B cell (primary cell): ENCODE measurements at regions not wholly inside any gene's neighbourhood (a gene's known extent, or its start where the extent isn't known, plus 50 kb on each side); places are given as distances from the start of the nearest gene placed in this dataset.

Experiments
- ATAC-seq: fragments of 200-7000 bp; cut with Tn5 transposase; one replicate; pipeline ENCODE4 v1.10.0; 2021; ENCODE audit warnings: low read depth, mild to moderate bottlenecking, moderate number of reproducible peaks, moderate library complexity
- CTCF ChIA-PET: fragments of 350-600 bp; sonication (Branson Sonifier 250); formaldehyde crosslinking; loops from one replicate; lab custom pipeline; 2021; ENCODE audit warnings: antibody characterized with exemption, inconsistent platforms; lab: Charles Lee
- POLR2A ChIA-PET: fragments of 350-600 bp; sonication (Branson Sonifier 250); formaldehyde crosslinking; loops from one replicate; lab custom pipeline; 2021; ENCODE audit warnings: antibody characterized with exemption; lab: Charles Lee
- DNase-seq: peaks from one replicate; pipeline ENCODE4 v3.0.0; 2013
- H2AFZ ChIP-seq: 2 replicates; pipeline ENCODE4 v1.6.1; 2012; ENCODE audit warnings: mild to moderate bottlenecking, low read depth, low read length; ENCODE audit not compliant: insufficient read depth, poor library complexity, severe bottlenecking
- H3K27ac ChIP-seq, 2 donors: 1 replicate in 1 of 2; 2 replicates in 1 of 2; pipeline ENCODE4 v1.5.1; 2012 to 2013; ENCODE audit warnings: low read length in 2 of 2, mild to moderate bottlenecking in 2 of 2, moderate library complexity in 1 of 2
- H3K27me3 ChIP-seq, 4 experiments: fragments of 200-600 bp in 1 of 4; sonication (generic) in 1 of 4; replicated peaks in 1 of 4; 1 replicate in 2 of 4; 2 replicates in 2 of 4; pipeline versions ENCODE4 v1.6.1 to v1.7.0; 2013 to 2016; ENCODE audit warnings: low read length in 3 of 4, mild to moderate bottlenecking in 2 of 4, mixed read lengths in 1 of 4, moderate library complexity in 1 of 4; ENCODE audit not compliant: insufficient read depth in 4 of 4, control insufficient read depth in 3 of 4; ENCODE audit errors: control extremely low read depth in 1 of 4
- H3K36me3 ChIP-seq, 2 experiments: replicated peaks in 1 of 2; 1 replicate in 1 of 2; 2 replicates in 1 of 2; pipeline versions ENCODE4 v1.6.1 to v1.7.1; 2013; ENCODE audit warnings: low read length in 1 of 2; ENCODE audit not compliant: insufficient read depth in 2 of 2, control insufficient read depth in 1 of 2; ENCODE audit errors: control extremely low read depth in 1 of 2, extremely low read depth in 1 of 2
- H3K4me1 ChIP-seq, 2 donors: fragments of 200-600 bp in 1 of 2; sonication (generic) in 1 of 2; 1 replicate in 1 of 2; 2 replicates in 1 of 2; pipeline versions ENCODE4 v1.5.1 to v1.6.1; 2013 to 2017; ENCODE audit warnings: low read length in 2 of 2; ENCODE audit not compliant: control insufficient read depth in 2 of 2, insufficient read depth in 2 of 2
- H3K4me2 ChIP-seq: replicated peaks from 2 replicates; pipeline ENCODE3; 2012; ENCODE audit warnings: mild to moderate bottlenecking, low read depth, low read length; ENCODE audit not compliant: poor library complexity, severe bottlenecking
- H3K4me3 ChIP-seq, 5 experiments: fragments of 200-600 bp in 1 of 5; sonication (generic) in 1 of 5; 1 replicate in 3 of 5; 2 replicates in 2 of 5; pipeline versions ENCODE4 v1.5.1 to v1.7.0; 2011 to 2016; ENCODE audit warnings: low read length in 4 of 5, mild to moderate bottlenecking in 4 of 5, low read depth in 2 of 5, control low read depth in 1 of 5, moderate library complexity in 1 of 5; ENCODE audit not compliant: insufficient read depth in 1 of 5; ENCODE audit errors: control extremely low read depth in 1 of 5, extremely low read depth in 1 of 5
- H3K79me2 ChIP-seq: fragments of 200-600 bp; sonication (generic); one replicate; pipeline ENCODE4 v1.6.0; 2016; ENCODE audit warnings: low read length; ENCODE audit not compliant: control insufficient read depth, insufficient read depth
- H3K9ac ChIP-seq: fragments of 200-600 bp; sonication (generic); 2 replicates; pipeline ENCODE4 v1.6.1; 2017; ENCODE audit warnings: mild to moderate bottlenecking, low read length, moderate library complexity
- H3K9me3 ChIP-seq, 3 donors: one replicate each; pipeline versions ENCODE4 v1.6.1 to v1.7.1; 2013; ENCODE audit warnings: low read length in 2 of 3; ENCODE audit not compliant: control insufficient read depth in 2 of 3, insufficient read depth in 1 of 3; ENCODE audit errors: control extremely low read depth in 1 of 3
- H4K20me1 ChIP-seq: 2 replicates; pipeline ENCODE4 v1.6.0; 2012; ENCODE audit warnings: mild to moderate bottlenecking, low read length; ENCODE audit not compliant: insufficient read depth, control insufficient read depth, poor library complexity, severe bottlenecking
- H3K27ac Mint-ChIP-seq: one replicate; pipeline ENCODE4 v1.8.0; 2021; ENCODE audit warnings: mixed read lengths
- H3K27me3 Mint-ChIP-seq: one replicate; pipeline ENCODE4 v1.8.0; 2021; ENCODE audit warnings: mixed read lengths
- H3K4me1 Mint-ChIP-seq: one replicate; pipeline ENCODE4 v1.8.0; 2021; ENCODE audit warnings: mixed read lengths
- H3K4me3 Mint-ChIP-seq: one replicate; pipeline ENCODE4 v1.8.0; 2021; ENCODE audit warnings: mixed read lengths
- H3K9me3 Mint-ChIP-seq: one replicate; pipeline ENCODE4 v1.8.0; 2022; ENCODE audit warnings: mixed read lengths; ENCODE audit not compliant: insufficient read depth
- EZH2 ChIP-seq: IDR thresholded peaks from 2 replicates; pipeline ENCODE4 v1.6.1; 2012; ENCODE audit warnings: borderline replicate concordance, low read depth, mild to moderate bottlenecking, moderate library complexity, low read length; ENCODE audit not compliant: insufficient read depth, poor library complexity, severe bottlenecking
- WGBS: methylation state at CpG from one replicate; pipeline ENCODE4 v1.1.5; 2013; ENCODE audit warnings: missing lambda C conversion rate; ENCODE audit not compliant: insufficient coverage; 5-methylcytosine and 5-hydroxymethylcytosine counted together
- intact Hi-C: fragments of 100-400 bp; cut with micrococcal nuclease; formaldehyde crosslinking; loops from one replicate; pipeline ENCODE4 v1.10.0; 2022
- TF ChIP-seq, protein P1 (sequence below): fragments of 200-600 bp; IDR thresholded peaks from one replicate; pipeline ENCODE4 v1.8.0; 2022; ENCODE audit warnings: antibody characterized with exemption, mild to moderate bottlenecking

DNA sequence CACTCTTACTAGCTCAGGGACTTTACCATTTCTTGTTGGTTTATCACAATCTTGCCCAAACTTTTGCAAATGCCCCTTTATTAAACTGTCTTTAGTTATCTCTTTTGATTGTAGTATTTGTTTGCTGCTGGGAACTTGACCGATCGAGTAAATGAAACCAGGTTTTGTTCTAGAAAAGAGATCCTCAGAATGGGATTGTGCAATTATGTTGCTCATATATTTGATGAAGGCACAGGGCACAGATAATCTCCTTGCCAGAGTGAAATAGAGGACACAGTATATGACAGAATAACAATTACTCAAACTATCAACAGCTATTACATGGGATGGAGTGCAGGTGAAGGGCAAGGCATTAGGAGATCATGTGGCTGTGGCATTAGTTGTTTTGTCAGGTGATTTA, 216.6 kb upstream of the RASGRP1 start:
- POLR2A ChIA-PET: no interaction called here
- H3K9ac ChIP-seq: no peak overlapping the region
- H3K4me3 ChIP-seq: no peak overlapping the region
- no peak overlapping the region for H3K27ac ChIP-seq
- 100% methylated on average over 2 of the region's 2 CpGs for WGBS
- no peak overlapping the region for H2AFZ ChIP-seq
- CTCF ChIA-PET: no interaction called here
- no peaks in the 10 kb centered on the region for H3K36me3 ChIP-seq
- no peak for DNase-seq
- Mint-ChIP-seq H3K9me3 (no peaks in the 10 kb centered on the region), H3K27me3 (peaks cover 26% of the 10 kb centered on the region), H3K4me1 (no peaks in the 10 kb centered on the region), H3K27ac (no peak overlapping the region), H3K4me3 (no peak overlapping the region)
- peaks cover 0 to 4% (median 0%) of the 10 kb centered on the region in 3 donors for H3K9me3 ChIP-seq
- no peak for ATAC-seq
- TF ChIP-seq, protein P1, sequence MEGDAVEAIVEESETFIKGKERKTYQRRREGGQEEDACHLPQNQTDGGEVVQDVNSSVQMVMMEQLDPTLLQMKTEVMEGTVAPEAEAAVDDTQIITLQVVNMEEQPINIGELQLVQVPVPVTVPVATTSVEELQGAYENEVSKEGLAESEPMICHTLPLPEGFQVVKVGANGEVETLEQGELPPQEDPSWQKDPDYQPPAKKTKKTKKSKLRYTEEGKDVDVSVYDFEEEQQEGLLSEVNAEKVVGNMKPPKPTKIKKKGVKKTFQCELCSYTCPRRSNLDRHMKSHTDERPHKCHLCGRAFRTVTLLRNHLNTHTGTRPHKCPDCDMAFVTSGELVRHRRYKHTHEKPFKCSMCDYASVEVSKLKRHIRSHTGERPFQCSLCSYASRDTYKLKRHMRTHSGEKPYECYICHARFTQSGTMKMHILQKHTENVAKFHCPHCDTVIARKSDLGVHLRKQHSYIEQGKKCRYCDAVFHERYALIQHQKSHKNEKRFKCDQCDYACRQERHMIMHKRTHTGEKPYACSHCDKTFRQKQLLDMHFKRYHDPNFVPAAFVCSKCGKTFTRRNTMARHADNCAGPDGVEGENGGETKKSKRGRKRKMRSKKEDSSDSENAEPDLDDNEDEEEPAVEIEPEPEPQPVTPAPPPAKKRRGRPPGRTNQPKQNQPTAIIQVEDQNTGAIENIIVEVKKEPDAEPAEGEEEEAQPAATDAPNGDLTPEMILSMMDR: no peak
- no peak for TF ChIP-seq EZH2
- intact Hi-C loops: no loop called here
- no peaks in the 10 kb centered on the region for H3K4me1 ChIP-seq
- H3K4me2 ChIP-seq: no peak overlapping the region
- H3K27me3 ChIP-seq: peaks cover 0 to 7% (median 0%) of the 10 kb centered on the region in 4 experiments
- H3K79me2 ChIP-seq: no peaks in the 10 kb centered on the region
- H4K20me1 ChIP-seq: no peaks in the 10 kb centered on the region

GRCh38 chr15:38782156-38782555, 217.5 kb upstream of the RASGRP1 start:
- H3K27me3 Mint-ChIP-seq: peaks cover 21% of the 10 kb centered on the region
- DNase-seq: no peak
- Histone ChIP-seq H4K20me1 (no peaks in the 10 kb centered on the region), H3K9me3 (peaks cover 0 to 4% (median 0%) of the 10 kb centered on the region in 3 donors), H3K4me2 (no peak overlapping the region), H3K4me1 (no peaks in the 10 kb centered on the region), H3K36me3 (no peaks in the 10 kb centered on the region), H2AFZ (no peak overlapping the region), H3K27me3 (peaks cover 0 to 7% (median 0%) of the 10 kb centered on the region in 4 experiments), H3K79me2 (no peaks in the 10 kb centered on the region), H3K27ac (no peak overlapping the region), H3K4me3 (no peak overlapping the region), H3K9ac (no peak overlapping the region)
- CTCF ChIA-PET: no interaction called here
- no peaks in the 10 kb centered on the region for H3K9me3 Mint-ChIP-seq
- no peak for ATAC-seq
- intact Hi-C loops: no loop called here
- no peak overlapping the region for H3K4me3 Mint-ChIP-seq
- TF ChIP-seq, protein P1: no peak
- TF ChIP-seq EZH2: no peak
- no CpG with 5 or more reads among the region's 1 CpG for WGBS
- H3K27ac Mint-ChIP-seq: no peak overlapping the region
- POLR2A ChIA-PET: no interaction called here
- no peaks in the 10 kb centered on the region for H3K4me1 Mint-ChIP-seq
